Ishikawa (cell line): ENCODE measurements at regions not wholly inside any gene's neighbourhood (a gene's known extent, or its start where the extent isn't known, plus 50 kb on each side); places are given as distances from the start of the nearest gene placed in this dataset.

ENCODE experiments used
- CEBPB ChIP-seq: IDR thresholded peaks from 2 replicates; pipeline ENCODE4 v1.6.1; 2012
- CREB1 ChIP-seq: IDR thresholded peaks from 2 replicates; pipeline ENCODE4 v1.6.1; 2012; ENCODE audit warnings: low read depth
- EGR1 ChIP-seq: IDR thresholded peaks from 2 replicates; pipeline ENCODE4 v1.6.1; 2012
- EP300 ChIP-seq: IDR thresholded peaks from 2 replicates; pipeline ENCODE4 v1.6.1; 2012; ENCODE audit warnings: borderline replicate concordance
- FOXM1 ChIP-seq: IDR thresholded peaks from 2 replicates; pipeline ENCODE4 v1.6.1; 2012; ENCODE audit warnings: low read depth, borderline replicate concordance
- NFIC ChIP-seq: IDR thresholded peaks from 2 replicates; pipeline ENCODE4 v1.6.1; 2012
- RAD21 ChIP-seq: IDR thresholded peaks from 2 replicates; pipeline ENCODE4 v1.6.1; 2012; ENCODE audit warnings: low read depth
- TAF1 ChIP-seq: IDR thresholded peaks from 2 replicates; pipeline ENCODE4 v1.6.1; 2012; ENCODE audit warnings: low read depth, mild to moderate bottlenecking
- TCF12 ChIP-seq: IDR thresholded peaks from 2 replicates; pipeline ENCODE4 v1.6.1; 2012; ENCODE audit warnings: low read depth
- TEAD4 ChIP-seq: IDR thresholded peaks from 2 replicates; pipeline ENCODE4 v1.6.1; 2012
- YY1 ChIP-seq: IDR thresholded peaks from 2 replicates; pipeline ENCODE4 v1.6.1; 2012; ENCODE audit warnings: low read depth
- ZBTB7A ChIP-seq: IDR thresholded peaks from 2 replicates; pipeline ENCODE4 v1.6.1; 2012; ENCODE audit warnings: low read depth
- TF ChIP-seq, protein P1 (sequence below): IDR thresholded peaks from 2 replicates; pipeline ENCODE4 v1.6.1; 2012
- TF ChIP-seq, protein P2 (sequence below): IDR thresholded peaks from 2 replicates; pipeline ENCODE4 v1.6.1; 2012
- TF ChIP-seq, protein P3 (sequence below): IDR thresholded peaks from 2 replicates; pipeline ENCODE4 v1.6.1; 2012; ENCODE audit warnings: low read depth, mild to moderate bottlenecking

DNA sequence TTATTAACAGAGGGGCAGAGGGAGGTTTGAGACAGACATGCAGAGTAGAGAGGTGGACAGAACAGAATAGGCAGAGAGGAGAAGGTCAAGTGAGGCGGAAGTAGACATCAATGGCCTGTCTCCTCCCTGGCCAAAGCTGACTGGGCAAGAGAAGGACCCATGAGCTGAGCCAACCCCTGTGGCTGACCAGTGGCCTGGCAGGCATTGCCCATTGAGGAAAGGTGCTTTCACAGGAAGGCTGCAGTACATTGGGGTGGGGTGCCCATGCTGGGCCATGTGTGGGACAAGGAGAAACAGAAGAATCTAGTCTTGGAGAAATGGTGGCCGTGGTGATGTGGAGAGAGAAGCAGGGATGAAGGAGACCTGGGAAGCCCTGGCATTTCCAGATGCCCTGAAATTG, 76.0 kb downstream of the MYEOV start:
- TF ChIP-seq EGR1 (no peak), TCF12 (no peak), FOXM1 (no peak), ZBTB7A (no peak), CREB1 (no peak)
- TF ChIP-seq, protein P1, sequence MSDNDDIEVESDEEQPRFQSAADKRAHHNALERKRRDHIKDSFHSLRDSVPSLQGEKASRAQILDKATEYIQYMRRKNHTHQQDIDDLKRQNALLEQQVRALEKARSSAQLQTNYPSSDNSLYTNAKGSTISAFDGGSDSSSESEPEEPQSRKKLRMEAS: no peak

DNA sequence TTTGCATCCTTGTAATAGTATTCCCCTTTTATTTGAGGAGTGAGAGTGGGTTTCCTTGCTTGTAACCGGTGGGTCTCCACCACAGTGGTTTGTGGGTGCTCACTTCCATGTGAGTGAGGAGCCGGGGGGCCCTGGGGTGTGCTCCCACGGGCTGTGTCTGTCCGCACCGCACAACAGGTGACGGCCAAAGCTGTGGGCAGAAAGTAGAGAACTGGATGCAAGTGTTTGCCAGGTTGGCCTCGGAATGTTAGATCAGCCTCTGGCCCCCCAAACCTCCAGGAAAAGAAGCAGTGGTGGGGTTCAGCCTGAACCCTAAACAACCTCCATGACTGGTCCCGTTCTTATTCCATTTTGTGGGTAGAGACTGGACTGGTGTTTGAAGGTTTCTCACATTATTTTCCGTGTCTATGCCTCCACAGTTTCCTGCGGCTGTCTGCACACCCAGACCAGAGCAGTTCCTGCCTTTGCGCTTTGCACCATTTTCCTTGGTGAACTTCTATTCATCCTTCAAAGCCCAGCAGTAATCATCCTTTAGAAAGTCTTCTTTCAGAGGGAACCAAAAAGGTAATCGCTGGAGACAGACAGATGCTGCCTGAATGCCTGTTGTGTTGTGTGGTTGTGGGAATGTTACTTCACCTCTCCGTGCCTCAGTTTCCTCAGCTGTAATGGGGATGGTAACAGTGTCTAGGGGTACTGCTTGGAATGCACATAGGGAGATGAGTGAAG, 77.2 kb downstream of the MYEOV start:
- TF ChIP-seq ZBTB7A: no peak
- no peak for TF ChIP-seq FOXM1
- TF ChIP-seq RAD21: no peak
- TF ChIP-seq, protein P2, sequence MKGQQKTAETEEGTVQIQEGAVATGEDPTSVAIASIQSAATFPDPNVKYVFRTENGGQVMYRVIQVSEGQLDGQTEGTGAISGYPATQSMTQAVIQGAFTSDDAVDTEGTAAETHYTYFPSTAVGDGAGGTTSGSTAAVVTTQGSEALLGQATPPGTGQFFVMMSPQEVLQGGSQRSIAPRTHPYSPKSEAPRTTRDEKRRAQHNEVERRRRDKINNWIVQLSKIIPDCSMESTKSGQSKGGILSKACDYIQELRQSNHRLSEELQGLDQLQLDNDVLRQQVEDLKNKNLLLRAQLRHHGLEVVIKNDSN: no peak

DNA sequence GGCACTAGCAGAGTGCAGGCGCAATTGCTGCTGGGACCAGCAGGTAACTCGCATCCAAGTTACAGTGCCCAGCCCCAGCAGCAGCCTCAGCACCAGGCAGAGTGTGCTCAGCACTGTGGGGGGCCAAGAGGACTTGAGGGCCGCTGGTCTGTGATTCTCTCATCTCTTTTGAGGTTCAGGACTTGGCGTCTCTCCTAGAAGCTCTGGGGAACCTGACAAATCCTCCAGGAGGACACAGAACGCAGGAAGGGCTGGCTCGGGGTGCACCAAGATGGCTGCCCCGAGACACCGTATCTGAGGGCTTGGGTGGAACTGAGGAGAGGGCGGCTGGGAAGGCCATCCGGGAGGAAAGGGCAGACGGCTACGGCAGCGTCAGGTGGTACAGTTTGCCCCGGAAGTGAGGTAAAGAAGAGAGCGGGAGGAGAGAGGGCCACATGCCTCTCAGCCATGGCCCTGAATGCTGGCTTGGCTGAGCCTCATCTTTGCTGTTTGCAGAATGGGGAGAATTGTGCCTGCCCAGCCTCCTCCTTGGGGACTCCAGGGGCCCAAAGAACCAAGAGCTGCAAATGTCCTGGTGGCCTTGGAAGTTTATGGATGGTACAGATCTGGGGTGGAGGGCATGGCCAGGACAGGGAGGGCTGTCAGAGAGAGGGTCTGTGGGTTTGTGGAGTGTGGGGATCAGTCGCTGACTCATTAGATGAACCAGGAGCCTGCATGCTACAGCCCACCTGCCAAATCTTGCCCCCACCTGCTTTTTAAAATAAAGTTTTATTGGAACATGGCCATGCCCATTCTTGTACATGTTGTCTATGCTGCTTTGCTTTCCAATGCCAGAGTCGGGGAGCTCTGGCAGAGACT, 78.0 kb downstream of the MYEOV start:
- TF ChIP-seq FOXM1 (no peak), EGR1 (no peak), TAF1 (no peak), EP300 (no peak), CREB1 (no peak), NFIC (no peak), TEAD4 (no peak), TCF12 (no peak), YY1 (no peak), ZBTB7A (no peak)
- TF ChIP-seq, protein P2: no peak
- TF ChIP-seq, protein P1: no peak

DNA sequence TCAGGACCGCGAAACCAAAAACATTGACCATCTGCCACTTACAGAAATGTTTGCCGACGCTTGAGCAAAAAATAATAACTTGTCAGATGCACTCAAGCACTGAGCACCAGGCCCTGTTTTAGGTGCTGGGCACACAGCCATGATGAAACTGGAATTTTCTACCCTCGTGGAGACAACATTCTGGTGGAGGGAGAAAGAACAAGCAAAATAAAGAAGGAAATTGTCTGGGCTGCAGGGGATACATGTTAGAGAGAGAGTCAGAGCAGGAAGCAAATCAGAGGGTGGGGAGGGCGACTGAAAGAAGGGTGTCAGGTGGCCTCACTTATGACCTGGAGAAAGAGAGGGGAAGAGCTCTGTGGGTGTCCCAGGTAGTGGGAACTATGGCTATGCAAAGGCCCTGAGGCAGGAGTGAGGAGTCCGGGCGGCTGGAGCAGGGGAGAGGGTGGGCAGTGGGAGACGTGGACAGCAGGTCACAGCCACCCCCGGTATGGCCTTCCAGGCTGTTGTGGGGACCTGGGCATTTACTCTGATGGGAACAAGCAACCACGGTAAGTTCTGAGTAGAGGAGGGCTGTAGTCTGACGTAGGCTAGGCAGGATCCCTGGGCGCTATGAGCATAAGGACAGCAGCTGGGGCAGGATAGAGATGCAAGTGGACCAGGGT, 78.8 kb downstream of the MYEOV start:
- TF ChIP-seq CEBPB: no peak
- TF ChIP-seq EGR1: no peak
- TF ChIP-seq, protein P3, sequence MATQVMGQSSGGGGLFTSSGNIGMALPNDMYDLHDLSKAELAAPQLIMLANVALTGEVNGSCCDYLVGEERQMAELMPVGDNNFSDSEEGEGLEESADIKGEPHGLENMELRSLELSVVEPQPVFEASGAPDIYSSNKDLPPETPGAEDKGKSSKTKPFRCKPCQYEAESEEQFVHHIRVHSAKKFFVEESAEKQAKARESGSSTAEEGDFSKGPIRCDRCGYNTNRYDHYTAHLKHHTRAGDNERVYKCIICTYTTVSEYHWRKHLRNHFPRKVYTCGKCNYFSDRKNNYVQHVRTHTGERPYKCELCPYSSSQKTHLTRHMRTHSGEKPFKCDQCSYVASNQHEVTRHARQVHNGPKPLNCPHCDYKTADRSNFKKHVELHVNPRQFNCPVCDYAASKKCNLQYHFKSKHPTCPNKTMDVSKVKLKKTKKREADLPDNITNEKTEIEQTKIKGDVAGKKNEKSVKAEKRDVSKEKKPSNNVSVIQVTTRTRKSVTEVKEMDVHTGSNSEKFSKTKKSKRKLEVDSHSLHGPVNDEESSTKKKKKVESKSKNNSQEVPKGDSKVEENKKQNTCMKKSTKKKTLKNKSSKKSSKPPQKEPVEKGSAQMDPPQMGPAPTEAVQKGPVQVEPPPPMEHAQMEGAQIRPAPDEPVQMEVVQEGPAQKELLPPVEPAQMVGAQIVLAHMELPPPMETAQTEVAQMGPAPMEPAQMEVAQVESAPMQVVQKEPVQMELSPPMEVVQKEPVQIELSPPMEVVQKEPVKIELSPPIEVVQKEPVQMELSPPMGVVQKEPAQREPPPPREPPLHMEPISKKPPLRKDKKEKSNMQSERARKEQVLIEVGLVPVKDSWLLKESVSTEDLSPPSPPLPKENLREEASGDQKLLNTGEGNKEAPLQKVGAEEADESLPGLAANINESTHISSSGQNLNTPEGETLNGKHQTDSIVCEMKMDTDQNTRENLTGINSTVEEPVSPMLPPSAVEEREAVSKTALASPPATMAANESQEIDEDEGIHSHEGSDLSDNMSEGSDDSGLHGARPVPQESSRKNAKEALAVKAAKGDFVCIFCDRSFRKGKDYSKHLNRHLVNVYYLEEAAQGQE: no peak
- TF ChIP-seq NFIC: no peak
- no peak for TF ChIP-seq RAD21
- TF ChIP-seq TCF12: no peak
- TF ChIP-seq YY1: no peak
- TF ChIP-seq, protein P2: no peak
- no peak for TF ChIP-seq FOXM1
- TF ChIP-seq, protein P1: no peak

DNA sequence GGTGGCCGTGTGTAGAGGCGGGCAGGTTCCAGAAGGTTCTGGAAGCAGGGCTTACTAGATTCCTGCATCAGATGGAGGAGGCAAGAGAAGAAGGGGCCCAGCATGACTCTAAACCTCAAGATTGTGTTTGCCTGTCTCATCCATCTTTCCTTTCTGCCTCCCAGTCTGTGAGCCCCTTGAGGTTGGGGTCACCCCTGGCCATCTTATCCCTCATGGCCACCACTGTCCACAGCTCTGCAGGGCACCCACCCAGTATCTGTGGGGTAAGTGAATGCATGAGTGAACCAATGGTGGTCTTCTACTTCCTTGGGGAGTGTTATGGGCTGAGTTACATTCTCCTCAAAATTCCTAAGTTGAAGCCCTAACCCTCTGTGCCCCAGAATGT, 79.3 kb downstream of the MYEOV start:
- TF ChIP-seq NFIC (no peak), CREB1 (no peak), YY1 (no peak), CEBPB (no peak), ZBTB7A (no peak), RAD21 (no peak), TEAD4 (no peak), FOXM1 (no peak), TCF12 (no peak), EGR1 (no peak), TAF1 (no peak), EP300 (no peak)
- TF ChIP-seq, protein P3: no peak
- TF ChIP-seq, protein P1: no peak
- TF ChIP-seq, protein P2: no peak
